ENCODE measurements at regions not wholly inside any gene's neighbourhood (a gene's known extent, or its start where the extent isn't known, plus 50 kb on each side); places are given as distances from the start of the nearest gene placed in this dataset.

GRCh38 chr20:56976336-56976735 lies 290.1 kb downstream of the BMP7 start:
- no peak for ATAC-seq
- intact Hi-C loops (cut with DNase I) = no loop called here
- peaks cover 58% of the 10 kb centered on the region for H3K27me3 ChIP-seq

GRCh38 chr20:56978475-56978874 lies 288.0 kb downstream of the BMP7 start:
- ATAC-seq (no peak), DNase-seq (no peak)
- peaks cover 40% of the 10 kb centered on the region for H3K27me3 ChIP-seq
- no peaks in the 10 kb centered on the region for H3K9me3 ChIP-seq
- TF ChIP-seq CTCF (IDR thresholded peaks at IDR 0.05) = no peak
- no peaks in the 10 kb centered on the region for H3K36me3 ChIP-seq
- H3K27ac ChIP-seq = no peak overlapping the region
- intact Hi-C loops (cut with DNase I) = no loop called here
- no peak overlapping the region for H3K4me3 ChIP-seq
- no peaks in the 10 kb centered on the region for H3K4me1 ChIP-seq

More at GRCh38 chr20:56976336-56976735, 290.1 kb downstream of the BMP7 start:
- H3K4me3 ChIP-seq = no peak overlapping the region
- no peak for TF ChIP-seq CTCF (IDR thresholded peaks at IDR 0.05)
- no peaks in the 10 kb centered on the region for H3K9me3 ChIP-seq
- no peak overlapping the region for H3K27ac ChIP-seq
- no peaks in the 10 kb centered on the region for H3K4me1 ChIP-seq
- DNase-seq = no peak
- no peaks in the 10 kb centered on the region for H3K36me3 ChIP-seq

- intact Hi-C loops (cut with DNase I) = no loop called here
- Histone ChIP-seq H3K4me3 (no peak overlapping the region), H3K4me1 (no peaks in the 10 kb centered on the region), H3K27ac (no peak overlapping the region), H3K9me3 (no peaks in the 10 kb centered on the region), H3K36me3 (no peaks in the 10 kb centered on the region), H3K27me3 (peaks cover 34% of the 10 kb centered on the region)
- DNase-seq (no peak), ATAC-seq (no peak)
- no peak for TF ChIP-seq CTCF (IDR thresholded peaks at IDR 0.05)
These were observed 287.3 kb downstream of the BMP7 start for GRCh38 chr20:56979125-56979524.

- H3K4me3 ChIP-seq = no peak overlapping the region
- DNase-seq (no peak), ATAC-seq (no peak)
- TF ChIP-seq CTCF (IDR thresholded peaks at IDR 0.05) = no peak
- no peaks in the 10 kb centered on the region for H3K36me3 ChIP-seq
- H3K4me1 ChIP-seq = no peaks in the 10 kb centered on the region
- no peak overlapping the region for H3K27ac ChIP-seq
- peaks cover 13% of the 10 kb centered on the region for H3K27me3 ChIP-seq
- intact Hi-C loops (cut with DNase I) = no loop called here
- no peaks in the 10 kb centered on the region for H3K9me3 ChIP-seq
These were observed 285.1 kb downstream of the BMP7 start for GRCh38 chr20:56981301-56981700.

- Histone ChIP-seq H3K27me3 (no peaks in the 10 kb centered on the region), H3K4me1 (no peaks in the 10 kb centered on the region), H3K27ac (no peak overlapping the region), H3K36me3 (no peaks in the 10 kb centered on the region), H3K4me3 (no peak overlapping the region), H3K9me3 (no peaks in the 10 kb centered on the region)
- DNase-seq (no peak), ATAC-seq (no peak)
- no peak for TF ChIP-seq CTCF (IDR thresholded peaks at IDR 0.05)
- intact Hi-C loops (cut with DNase I) = no loop called here
These were observed 282.6 kb downstream of the BMP7 start for GRCh38 chr20:56983813-56984212.

GRCh38 chr20:56985066-56985685 lies 281.3 kb downstream of the BMP7 start:
- Histone ChIP-seq H3K27ac (no peak overlapping the region), H3K27me3 (no peaks in the 10 kb centered on the region), H3K9me3 (no peaks in the 10 kb centered on the region), H3K4me3 (no peak overlapping the region), H3K4me1 (no peaks in the 10 kb centered on the region), H3K36me3 (no peaks in the 10 kb centered on the region)
- ATAC-seq = no peak
- no peak for TF ChIP-seq CTCF (IDR thresholded peaks at IDR 0.05)
- intact Hi-C loops (cut with DNase I) = no loop called here
- DNase-seq = no peak

Data from upper lobe of right lung (tissue), 1 donor.